ENCODE measurements at regions not wholly inside any gene's neighbourhood (a gene's known extent, or its start where the extent isn't known, plus 50 kb on each side); places are given as distances from the start of the nearest gene placed in this dataset.

DNA sequence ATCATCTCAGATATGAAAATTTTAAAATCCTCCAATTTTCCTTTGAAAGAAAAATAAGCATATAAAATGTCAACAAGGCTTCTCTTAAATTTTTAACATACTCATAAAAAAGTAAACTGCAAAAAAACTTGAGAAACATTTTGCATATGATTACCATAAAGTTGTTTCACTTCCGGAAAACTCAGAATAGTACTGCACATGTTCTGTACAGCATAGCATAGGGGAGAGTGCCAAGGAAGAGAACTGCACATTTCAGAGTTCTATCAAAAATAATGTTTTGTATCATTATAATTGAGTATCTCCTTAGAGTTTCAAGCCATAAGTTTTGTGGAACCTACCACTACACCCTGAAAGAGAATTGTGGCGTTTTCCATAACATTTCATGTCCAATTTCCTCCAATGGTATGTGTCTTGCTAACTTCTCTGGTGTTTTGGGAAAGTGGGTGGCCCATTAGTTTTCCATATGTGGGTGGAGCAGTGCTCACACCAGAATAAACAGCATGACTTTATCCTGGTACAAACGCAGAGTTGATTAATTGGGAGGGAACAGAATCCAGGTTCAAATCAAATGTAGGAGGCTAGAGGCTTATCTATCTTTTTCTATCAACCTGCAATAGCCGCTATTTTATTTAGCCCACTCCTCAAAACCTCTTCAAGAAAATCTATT, 430.9 kb downstream of the LMO4 start:
- H3K4me1 ChIP-seq, result no peaks in the 10 kb centered on the region
- TF ChIP-seq EP300 (IDR thresholded peaks at IDR 0.05; ENCODE audit: low read depth) (no peak), POLR2AphosphoS5 (IDR thresholded peaks at IDR 0.05) (no peak), POLR2A (IDR thresholded peaks at IDR 0.05) (no peak)
- TF ChIP-seq, protein P1, sequence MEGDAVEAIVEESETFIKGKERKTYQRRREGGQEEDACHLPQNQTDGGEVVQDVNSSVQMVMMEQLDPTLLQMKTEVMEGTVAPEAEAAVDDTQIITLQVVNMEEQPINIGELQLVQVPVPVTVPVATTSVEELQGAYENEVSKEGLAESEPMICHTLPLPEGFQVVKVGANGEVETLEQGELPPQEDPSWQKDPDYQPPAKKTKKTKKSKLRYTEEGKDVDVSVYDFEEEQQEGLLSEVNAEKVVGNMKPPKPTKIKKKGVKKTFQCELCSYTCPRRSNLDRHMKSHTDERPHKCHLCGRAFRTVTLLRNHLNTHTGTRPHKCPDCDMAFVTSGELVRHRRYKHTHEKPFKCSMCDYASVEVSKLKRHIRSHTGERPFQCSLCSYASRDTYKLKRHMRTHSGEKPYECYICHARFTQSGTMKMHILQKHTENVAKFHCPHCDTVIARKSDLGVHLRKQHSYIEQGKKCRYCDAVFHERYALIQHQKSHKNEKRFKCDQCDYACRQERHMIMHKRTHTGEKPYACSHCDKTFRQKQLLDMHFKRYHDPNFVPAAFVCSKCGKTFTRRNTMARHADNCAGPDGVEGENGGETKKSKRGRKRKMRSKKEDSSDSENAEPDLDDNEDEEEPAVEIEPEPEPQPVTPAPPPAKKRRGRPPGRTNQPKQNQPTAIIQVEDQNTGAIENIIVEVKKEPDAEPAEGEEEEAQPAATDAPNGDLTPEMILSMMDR (IDR thresholded peaks at IDR 0.05), result no peak
- H3K4me3 ChIP-seq, result no peak overlapping the region
- no peaks in the 10 kb centered on the region for H3K36me3 ChIP-seq
- WGBS, 2 donors (ENCODE audit: low coverage in 1 of 2), result 35 to 40% methylated on average over 3 to 4 of the region's 4 CpGs
- H3K9me3 ChIP-seq, result no peaks in the 10 kb centered on the region
- in situ Hi-C loops (cut with MboI; ENCODE audit: low pct_ligation_motif_present in 1 of 4, low pct_unique_long_range_greater_than_20kb in 1 of 4, low sequenced_read_pairs in 3 of 4), result no loop called here
- no peak for DNase-seq
- intact Hi-C loops (cut with DNase I; ENCODE audit: low total_unique reads), result no loop called here
- H3K27me3 ChIP-seq, result no peaks in the 10 kb centered on the region
- no peak overlapping the region for H3K27ac ChIP-seq

DNA sequence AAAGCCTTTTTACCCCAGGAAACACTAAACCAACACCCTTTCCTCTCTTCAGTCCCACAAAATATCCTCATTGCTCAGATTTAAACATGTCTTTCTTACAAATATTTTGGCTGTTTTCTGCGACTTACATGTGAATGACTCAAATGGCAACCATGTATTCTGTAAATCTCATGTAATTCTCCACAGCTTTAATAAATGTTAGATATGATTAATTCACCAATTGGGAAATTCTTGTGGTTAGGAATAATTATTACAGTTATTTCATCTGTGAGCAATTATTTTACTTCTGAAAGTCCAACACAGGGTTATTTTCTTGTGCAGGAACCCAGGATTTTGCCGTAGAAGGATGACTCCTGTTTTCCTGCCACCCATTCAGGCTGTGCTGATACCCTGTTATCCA, 431.5 kb downstream of the LMO4 start:
- in situ Hi-C loops (cut with MboI; ENCODE audit: low pct_ligation_motif_present in 1 of 4, low pct_unique_long_range_greater_than_20kb in 1 of 4, low sequenced_read_pairs in 3 of 4), result no loop called here
- TF ChIP-seq POLR2AphosphoS5 (IDR thresholded peaks at IDR 0.05) (no peak), POLR2A (IDR thresholded peaks at IDR 0.05) (no peak), EP300 (IDR thresholded peaks at IDR 0.05; ENCODE audit: low read depth) (no peak)
- TF ChIP-seq, protein P1 (IDR thresholded peaks at IDR 0.05), result no peak
- Histone ChIP-seq H3K4me1 (no peaks in the 10 kb centered on the region), H3K27me3 (no peaks in the 10 kb centered on the region), H3K36me3 (no peaks in the 10 kb centered on the region), H3K27ac (no peak overlapping the region), H3K4me3 (no peak overlapping the region), H3K9me3 (no peaks in the 10 kb centered on the region)
- WGBS, 2 donors (ENCODE audit: low coverage in 1 of 2), result 70 to 81% methylated on average over 2 of the region's 2 CpGs
- intact Hi-C loops (cut with DNase I; ENCODE audit: low total_unique reads), result no loop called here
- DNase-seq, result no peak

DNA sequence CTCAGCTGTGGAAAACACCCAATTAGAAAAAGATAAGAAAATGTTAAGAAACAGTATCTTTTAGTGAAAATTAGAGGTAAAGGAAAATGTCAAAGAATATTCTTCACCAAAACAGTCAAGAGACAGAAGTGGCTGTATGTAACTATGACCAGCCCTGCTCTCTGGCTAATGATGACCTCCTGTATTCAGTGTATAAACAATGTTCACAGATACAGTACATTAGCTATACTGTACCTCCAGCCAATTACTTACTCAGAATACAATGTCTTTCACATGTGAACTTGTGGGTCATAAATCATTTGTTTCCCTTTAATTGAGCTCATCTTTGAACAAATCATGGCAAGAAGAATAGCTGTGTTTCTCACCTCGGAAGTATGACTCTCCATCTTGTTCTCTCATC, 432.0 kb downstream of the LMO4 start:
- in situ Hi-C loops (cut with MboI; ENCODE audit: low pct_ligation_motif_present in 1 of 4, low pct_unique_long_range_greater_than_20kb in 1 of 4, low sequenced_read_pairs in 3 of 4) (no loop called here), intact Hi-C loops (cut with DNase I; ENCODE audit: low total_unique reads) (no loop called here)
- 100% methylated on average over 1 of the region's 1 CpG for WGBS, 2 donors (ENCODE audit: low coverage in 1 of 2)

DNA sequence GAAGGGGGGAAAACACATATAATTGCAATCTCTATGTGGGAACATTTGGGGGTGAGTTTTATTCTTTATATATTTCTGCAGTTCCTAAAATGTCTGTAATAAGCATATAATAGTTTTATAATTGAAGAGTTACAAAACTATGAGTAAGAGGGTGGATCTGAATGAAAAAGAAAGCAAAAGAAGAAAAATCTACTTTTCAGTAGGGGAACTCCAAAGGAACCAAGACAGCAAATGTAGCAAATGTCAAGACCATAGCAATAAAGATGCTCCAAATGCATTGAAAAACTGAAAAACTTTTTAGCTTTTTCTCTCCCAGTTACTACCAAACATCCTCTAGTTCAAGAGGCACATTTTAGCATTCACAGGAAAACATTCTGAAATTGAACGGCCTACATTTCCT, 434.8 kb downstream of the LMO4 start:
- Histone ChIP-seq H3K36me3 (no peaks in the 10 kb centered on the region), H3K9me3 (no peaks in the 10 kb centered on the region), H3K27ac (no peak overlapping the region), H3K4me3 (no peak overlapping the region), H3K4me1 (no peaks in the 10 kb centered on the region), H3K27me3 (no peaks in the 10 kb centered on the region)
- intact Hi-C loops (cut with DNase I; ENCODE audit: low total_unique reads), result no loop called here
- TF ChIP-seq EP300 (IDR thresholded peaks at IDR 0.05; ENCODE audit: low read depth), result no peak
- no peak for TF ChIP-seq POLR2A (IDR thresholded peaks at IDR 0.05)
- TF ChIP-seq, protein P1 (IDR thresholded peaks at IDR 0.05), result no peak
- TF ChIP-seq POLR2AphosphoS5 (IDR thresholded peaks at IDR 0.05), result no peak
- no peak for DNase-seq
- in situ Hi-C loops (cut with MboI; ENCODE audit: low pct_ligation_motif_present in 1 of 4, low pct_unique_long_range_greater_than_20kb in 1 of 4, low sequenced_read_pairs in 3 of 4), result no loop called here
- 57 to 62% methylated on average over 1 of the region's 1 CpG for WGBS, 2 donors (ENCODE audit: low coverage in 1 of 2)

More for the DNA sequence above, 432.0 kb downstream of the LMO4 start:
- TF ChIP-seq EP300 (IDR thresholded peaks at IDR 0.05; ENCODE audit: low read depth), result no peak
- TF ChIP-seq POLR2AphosphoS5 (IDR thresholded peaks at IDR 0.05), result no peak
- no peak for TF ChIP-seq POLR2A (IDR thresholded peaks at IDR 0.05)
- TF ChIP-seq, protein P1 (IDR thresholded peaks at IDR 0.05), result no peak
- H3K27ac ChIP-seq, result no peak overlapping the region
- DNase-seq, result no peak
- no peaks in the 10 kb centered on the region for H3K4me1 ChIP-seq
- no peaks in the 10 kb centered on the region for H3K9me3 ChIP-seq
- no peak overlapping the region for H3K4me3 ChIP-seq
- H3K27me3 ChIP-seq, result no peaks in the 10 kb centered on the region
- H3K36me3 ChIP-seq, result no peaks in the 10 kb centered on the region
